ENCODE measurements at regions not wholly inside any gene's neighbourhood (a gene's known extent, or its start where the extent isn't known, plus 50 kb on each side); places are given as distances from the start of the nearest gene placed in this dataset.

DNA sequence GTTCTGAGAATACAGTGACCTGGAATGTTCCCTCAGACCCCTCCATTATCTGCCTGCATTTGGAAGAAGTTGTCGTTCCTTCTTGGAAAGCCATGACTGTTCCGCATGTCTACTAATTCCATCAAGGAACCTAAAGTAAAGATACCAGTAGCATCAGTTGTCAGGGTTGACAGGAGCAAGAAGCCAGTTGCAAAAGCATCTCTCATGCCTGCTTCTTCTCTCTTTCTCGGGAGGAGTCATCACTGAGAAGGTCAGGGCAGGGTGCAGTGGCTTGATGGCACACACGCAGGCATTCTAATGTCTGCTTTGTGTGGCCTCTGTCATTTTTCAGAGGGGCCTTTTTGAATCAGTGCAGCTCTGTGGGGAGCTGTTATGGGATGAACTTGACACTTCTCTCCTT lies 276.6 kb upstream of the TPM1 start:
- Histone ChIP-seq H3K27me3 (replicated peaks; ENCODE audit: insufficient read depth, low read length) (no peaks in the 10 kb centered on the region), H2AFZ (ENCODE audit: low read length) (no peak overlapping the region), H3K9me2 (replicated peaks; ENCODE audit: insufficient read depth, low read length) (no peaks in the 10 kb centered on the region), H3K36me3 (replicated peaks; ENCODE audit: insufficient read depth, low read length) (no peaks in the 10 kb centered on the region), H4K20me1 (ENCODE audit: insufficient read depth, low read length) (no peaks in the 10 kb centered on the region), H3K27ac (ENCODE audit: low read length) (no peak overlapping the region), H3F3A (ENCODE audit: insufficient read depth, low read length) (no peaks in the 10 kb centered on the region), H3K9ac (ENCODE audit: low read length) (no peak overlapping the region), H3K79me2 (ENCODE audit: low read length) (no peaks in the 10 kb centered on the region), H3K9me3 (replicated peaks; ENCODE audit: insufficient read depth, low read length) (no peaks in the 10 kb centered on the region), H3K4me3 (ENCODE audit: low read length) (no peak overlapping the region), H3K4me1 (ENCODE audit: low read length) (no peaks in the 10 kb centered on the region), H3K4me2 (ENCODE audit: low read depth, low read length) (no peak overlapping the region)
- TF ChIP-seq EZH2 (optimal IDR thresholded peaks at IDR 0.05; ENCODE audit: low read depth, low read length): no peak
- TF ChIP-seq, protein P1, sequence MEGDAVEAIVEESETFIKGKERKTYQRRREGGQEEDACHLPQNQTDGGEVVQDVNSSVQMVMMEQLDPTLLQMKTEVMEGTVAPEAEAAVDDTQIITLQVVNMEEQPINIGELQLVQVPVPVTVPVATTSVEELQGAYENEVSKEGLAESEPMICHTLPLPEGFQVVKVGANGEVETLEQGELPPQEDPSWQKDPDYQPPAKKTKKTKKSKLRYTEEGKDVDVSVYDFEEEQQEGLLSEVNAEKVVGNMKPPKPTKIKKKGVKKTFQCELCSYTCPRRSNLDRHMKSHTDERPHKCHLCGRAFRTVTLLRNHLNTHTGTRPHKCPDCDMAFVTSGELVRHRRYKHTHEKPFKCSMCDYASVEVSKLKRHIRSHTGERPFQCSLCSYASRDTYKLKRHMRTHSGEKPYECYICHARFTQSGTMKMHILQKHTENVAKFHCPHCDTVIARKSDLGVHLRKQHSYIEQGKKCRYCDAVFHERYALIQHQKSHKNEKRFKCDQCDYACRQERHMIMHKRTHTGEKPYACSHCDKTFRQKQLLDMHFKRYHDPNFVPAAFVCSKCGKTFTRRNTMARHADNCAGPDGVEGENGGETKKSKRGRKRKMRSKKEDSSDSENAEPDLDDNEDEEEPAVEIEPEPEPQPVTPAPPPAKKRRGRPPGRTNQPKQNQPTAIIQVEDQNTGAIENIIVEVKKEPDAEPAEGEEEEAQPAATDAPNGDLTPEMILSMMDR (IDR thresholded peaks at IDR 0.05; ENCODE audit: low read length): no peak
- no peak for TF ChIP-seq EZH2phosphoT487 (IDR thresholded peaks at IDR 0.05; ENCODE audit: low read length)
- DNase-seq: no peak

DNA sequence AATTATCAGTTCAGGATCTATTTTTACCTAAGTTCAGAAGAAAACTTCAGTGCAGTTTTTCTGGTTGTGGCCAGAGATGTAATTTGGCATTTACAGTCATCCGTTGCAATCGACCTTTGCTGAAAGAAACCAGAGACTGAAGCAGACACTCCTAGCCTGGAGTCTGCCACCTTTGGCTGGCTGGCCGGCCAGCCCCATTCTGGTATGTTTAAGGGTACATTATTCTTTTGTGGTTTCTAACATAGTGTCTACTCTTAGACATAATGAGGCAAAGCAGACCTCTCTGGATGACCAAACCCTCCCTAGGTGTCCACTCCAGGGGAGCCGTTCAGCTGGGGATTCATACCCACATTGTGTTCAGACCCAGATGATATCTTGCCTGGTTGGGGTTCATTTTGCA lies 275.9 kb upstream of the TPM1 start:
- H3K27ac ChIP-seq (ENCODE audit: low read length): no peak overlapping the region
- H3K27me3 ChIP-seq (replicated peaks; ENCODE audit: insufficient read depth, low read length): no peaks in the 10 kb centered on the region
- no peaks in the 10 kb centered on the region for H3K79me2 ChIP-seq (ENCODE audit: low read length)
- no peak overlapping the region for H2AFZ ChIP-seq (ENCODE audit: low read length)
- no peaks in the 10 kb centered on the region for H3F3A ChIP-seq (ENCODE audit: insufficient read depth, low read length)
- H3K9ac ChIP-seq (ENCODE audit: low read length): no peak overlapping the region
- H3K4me1 ChIP-seq (ENCODE audit: low read length): no peaks in the 10 kb centered on the region
- H3K4me3 ChIP-seq (ENCODE audit: low read length): no peak overlapping the region
- DNase-seq: no peak
- no peaks in the 10 kb centered on the region for H3K9me2 ChIP-seq (replicated peaks; ENCODE audit: insufficient read depth, low read length)
- no peak overlapping the region for H3K4me2 ChIP-seq (ENCODE audit: low read depth, low read length)
- no peak for TF ChIP-seq EZH2 (optimal IDR thresholded peaks at IDR 0.05; ENCODE audit: low read depth, low read length)
- TF ChIP-seq, protein P1 (IDR thresholded peaks at IDR 0.05; ENCODE audit: low read length): no peak
- no peak for TF ChIP-seq EZH2phosphoT487 (IDR thresholded peaks at IDR 0.05; ENCODE audit: low read length)
- H3K9me3 ChIP-seq (replicated peaks; ENCODE audit: insufficient read depth, low read length): no peaks in the 10 kb centered on the region
- no peaks in the 10 kb centered on the region for H3K36me3 ChIP-seq (replicated peaks; ENCODE audit: insufficient read depth, low read length)
- no peaks in the 10 kb centered on the region for H4K20me1 ChIP-seq (ENCODE audit: insufficient read depth, low read length)

DNA sequence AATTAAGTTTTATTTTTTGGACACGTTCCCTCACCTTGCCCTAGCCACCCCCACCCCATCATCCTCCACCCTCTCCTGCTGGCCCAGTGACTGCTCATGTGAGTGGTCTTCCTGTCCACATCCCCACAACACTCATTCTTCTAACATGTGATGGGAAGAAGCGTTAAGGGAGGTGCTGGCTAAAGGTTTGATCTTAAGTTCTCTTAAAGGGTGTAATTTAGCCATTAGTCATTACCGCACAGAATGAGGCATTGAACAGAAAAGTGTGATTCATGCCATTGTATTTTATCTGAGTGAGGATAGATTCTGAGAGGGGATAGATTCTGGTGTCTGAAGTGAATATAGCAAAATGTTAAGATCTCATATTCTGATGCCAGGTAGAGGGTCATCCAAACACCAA lies 272.9 kb upstream of the TPM1 start:
- Histone ChIP-seq H3K9me2 (replicated peaks; ENCODE audit: insufficient read depth, low read length) (no peaks in the 10 kb centered on the region), H3K27ac (ENCODE audit: low read length) (no peak overlapping the region), H2AFZ (ENCODE audit: low read length) (no peak overlapping the region), H3K4me3 (ENCODE audit: low read length) (no peak overlapping the region), H3K4me2 (ENCODE audit: low read depth, low read length) (no peak overlapping the region), H3K4me1 (ENCODE audit: low read length) (no peaks in the 10 kb centered on the region), H3K9ac (ENCODE audit: low read length) (no peak overlapping the region), H3K27me3 (replicated peaks; ENCODE audit: insufficient read depth, low read length) (no peaks in the 10 kb centered on the region), H3K79me2 (ENCODE audit: low read length) (no peaks in the 10 kb centered on the region), H4K20me1 (ENCODE audit: insufficient read depth, low read length) (no peaks in the 10 kb centered on the region), H3K36me3 (replicated peaks; ENCODE audit: insufficient read depth, low read length) (no peaks in the 10 kb centered on the region), H3K9me3 (replicated peaks; ENCODE audit: insufficient read depth, low read length) (no peaks in the 10 kb centered on the region), H3F3A (ENCODE audit: insufficient read depth, low read length) (no peaks in the 10 kb centered on the region)
- DNase-seq: no peak
- TF ChIP-seq EZH2 (optimal IDR thresholded peaks at IDR 0.05; ENCODE audit: low read depth, low read length) (no peak), EZH2phosphoT487 (IDR thresholded peaks at IDR 0.05; ENCODE audit: low read length) (no peak)
- TF ChIP-seq, protein P1 (IDR thresholded peaks at IDR 0.05; ENCODE audit: low read length): no peak

Measured in MM.1S (cell line).